GM12872 (cell line): ENCODE measurements at regions not wholly inside any gene's neighbourhood (a gene's known extent, or its start where the extent isn't known, plus 50 kb on each side); places are given as distances from the start of the nearest gene placed in this dataset.

Experiments used
- TF ChIP-seq, protein P1 (sequence below): IDR thresholded peaks from 3 replicates; pipeline ENCODE4 v1.5.1; 2011; ENCODE audit warnings: low read depth, mild to moderate bottlenecking, low read length, moderate library complexity; ENCODE audit not compliant: insufficient read depth

GRCh38 chr12:93279565-93280412 lies 97.9 kb upstream of the NUDT4 start:
- TF ChIP-seq, protein P1, sequence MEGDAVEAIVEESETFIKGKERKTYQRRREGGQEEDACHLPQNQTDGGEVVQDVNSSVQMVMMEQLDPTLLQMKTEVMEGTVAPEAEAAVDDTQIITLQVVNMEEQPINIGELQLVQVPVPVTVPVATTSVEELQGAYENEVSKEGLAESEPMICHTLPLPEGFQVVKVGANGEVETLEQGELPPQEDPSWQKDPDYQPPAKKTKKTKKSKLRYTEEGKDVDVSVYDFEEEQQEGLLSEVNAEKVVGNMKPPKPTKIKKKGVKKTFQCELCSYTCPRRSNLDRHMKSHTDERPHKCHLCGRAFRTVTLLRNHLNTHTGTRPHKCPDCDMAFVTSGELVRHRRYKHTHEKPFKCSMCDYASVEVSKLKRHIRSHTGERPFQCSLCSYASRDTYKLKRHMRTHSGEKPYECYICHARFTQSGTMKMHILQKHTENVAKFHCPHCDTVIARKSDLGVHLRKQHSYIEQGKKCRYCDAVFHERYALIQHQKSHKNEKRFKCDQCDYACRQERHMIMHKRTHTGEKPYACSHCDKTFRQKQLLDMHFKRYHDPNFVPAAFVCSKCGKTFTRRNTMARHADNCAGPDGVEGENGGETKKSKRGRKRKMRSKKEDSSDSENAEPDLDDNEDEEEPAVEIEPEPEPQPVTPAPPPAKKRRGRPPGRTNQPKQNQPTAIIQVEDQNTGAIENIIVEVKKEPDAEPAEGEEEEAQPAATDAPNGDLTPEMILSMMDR: no peak

DNA sequence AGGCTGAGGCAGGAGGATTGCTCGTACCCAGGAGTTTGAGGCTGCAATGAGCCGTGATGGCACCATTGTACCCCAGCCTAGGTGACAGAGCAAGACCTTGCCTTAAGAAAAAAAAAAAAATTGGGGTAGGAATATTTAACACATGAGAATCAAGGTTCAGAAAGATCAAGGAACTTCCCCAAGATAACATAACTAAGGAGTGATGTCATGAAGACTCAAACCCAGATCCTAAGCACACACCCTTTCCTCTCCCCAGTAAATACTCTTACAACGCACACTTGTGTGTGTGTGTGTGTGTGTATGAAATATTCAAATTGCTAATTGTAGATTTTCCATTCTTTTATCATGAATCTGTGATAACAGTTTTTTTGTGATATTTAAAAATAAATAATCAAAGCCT lies 90.6 kb upstream of the NUDT4 start:
- TF ChIP-seq, protein P1: no peak

DNA sequence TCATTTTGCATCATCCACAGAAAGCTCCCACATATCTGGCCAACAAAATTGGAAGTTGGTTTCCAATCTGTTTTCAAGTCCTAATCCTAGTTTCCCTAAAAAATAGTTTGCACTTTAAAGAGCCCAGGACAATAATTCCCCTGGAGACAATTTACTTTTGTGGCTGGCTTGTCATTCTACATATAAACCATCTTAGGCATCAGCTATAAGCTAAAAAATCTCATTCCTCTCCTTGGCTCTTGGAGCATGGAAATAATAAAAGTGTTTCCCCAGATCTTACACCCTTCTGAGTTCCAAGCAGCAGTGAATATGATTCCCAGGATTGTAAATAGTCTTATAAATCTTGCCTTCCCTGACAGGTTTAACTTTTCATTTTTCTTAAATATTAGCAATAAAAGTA lies 89.1 kb upstream of the NUDT4 start:
- TF ChIP-seq, protein P1: no peak

GRCh38 chr12:93290391-93290790 lies 87.3 kb upstream of the NUDT4 start:
- TF ChIP-seq, protein P1: no peak

- TF ChIP-seq, protein P1: no peak
Observed at GRCh38 chr12:93292213-93292612, 85.5 kb upstream of the NUDT4 start.

- TF ChIP-seq, protein P1: no peak
Observed at GRCh38 chr12:93292731-93293566, 84.8 kb upstream of the NUDT4 start.

DNA sequence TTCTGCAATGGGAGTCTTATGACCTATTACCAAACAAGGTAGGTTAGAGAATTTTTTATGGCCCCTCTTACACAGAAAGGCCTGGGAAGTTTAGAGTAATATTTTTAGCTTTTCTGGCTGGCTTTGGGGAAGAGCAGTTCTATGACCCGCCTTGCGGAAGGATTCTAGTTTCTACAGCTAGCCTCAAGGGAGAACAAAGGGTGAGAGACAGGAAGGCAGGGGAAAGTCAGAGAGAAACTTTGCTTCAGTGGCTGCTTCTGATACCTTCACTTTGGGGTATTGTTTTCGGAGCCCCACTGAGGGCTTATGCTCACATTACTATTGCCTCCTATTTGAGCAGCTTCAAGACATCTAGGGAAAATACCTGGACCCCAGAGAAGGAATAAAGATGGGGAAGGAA lies 80.7 kb upstream of the NUDT4 start:
- TF ChIP-seq, protein P1: no peak
